ENCODE measurements at regions not wholly inside any gene's neighbourhood (a gene's known extent, or its start where the extent isn't known, plus 50 kb on each side); places are given as distances from the start of the nearest gene placed in this dataset.

GRCh38 chr15:98421419-98422129 is 226.8 kb upstream of the IGF1R start:
- peak; percentile 99 for TF ChIP-seq CTCF (IDR thresholded peaks at IDR 0.05)

GRCh38 chr15:98422130-98422478 is 226.2 kb upstream of the IGF1R start:
- TF ChIP-seq CTCF (IDR thresholded peaks at IDR 0.05), result no peak

- no peak for TF ChIP-seq CTCF (IDR thresholded peaks at IDR 0.05)
Observed at GRCh38 chr15:98425173-98425572, 223.2 kb upstream of the IGF1R start.

- no peak for TF ChIP-seq CTCF (IDR thresholded peaks at IDR 0.05)
Observed at GRCh38 chr15:98427321-98427720, 221.0 kb upstream of the IGF1R start.

- TF ChIP-seq CTCF (IDR thresholded peaks at IDR 0.05), result peak; percentile 88
Observed at GRCh38 chr15:98428253-98428989, 219.9 kb upstream of the IGF1R start.

GRCh38 chr15:98431171-98431570 is 217.2 kb upstream of the IGF1R start:
- no peak for TF ChIP-seq CTCF (IDR thresholded peaks at IDR 0.05)

GRCh38 chr15:98433346-98433745 is 215.0 kb upstream of the IGF1R start:
- TF ChIP-seq CTCF (IDR thresholded peaks at IDR 0.05), result no peak
